ENCODE measurements at regions not wholly inside any gene's neighbourhood (a gene's known extent, or its start where the extent isn't known, plus 50 kb on each side); places are given as distances from the start of the nearest gene placed in this dataset.

DNA sequence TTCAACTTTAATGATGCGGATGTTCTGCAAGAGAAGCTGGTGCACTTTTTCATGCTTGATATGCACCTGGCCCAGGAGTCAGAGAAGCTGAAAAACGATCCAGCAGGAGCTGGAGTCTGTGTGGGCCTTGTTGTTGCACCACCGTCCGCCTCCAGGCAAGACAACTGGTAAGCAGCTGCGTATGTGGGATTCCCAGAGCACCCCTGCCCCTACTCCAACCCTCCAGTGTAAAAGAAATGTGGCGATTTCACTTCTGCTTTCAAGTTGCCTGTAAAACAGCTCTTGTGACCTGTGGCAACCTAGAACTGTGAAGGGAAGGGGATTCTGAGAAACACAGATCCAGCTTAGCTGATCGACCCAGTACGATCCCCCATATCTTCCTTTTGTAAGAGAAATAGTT lies 154.1 kb upstream of the PELI2 start:
- TF ChIP-seq, protein P1, sequence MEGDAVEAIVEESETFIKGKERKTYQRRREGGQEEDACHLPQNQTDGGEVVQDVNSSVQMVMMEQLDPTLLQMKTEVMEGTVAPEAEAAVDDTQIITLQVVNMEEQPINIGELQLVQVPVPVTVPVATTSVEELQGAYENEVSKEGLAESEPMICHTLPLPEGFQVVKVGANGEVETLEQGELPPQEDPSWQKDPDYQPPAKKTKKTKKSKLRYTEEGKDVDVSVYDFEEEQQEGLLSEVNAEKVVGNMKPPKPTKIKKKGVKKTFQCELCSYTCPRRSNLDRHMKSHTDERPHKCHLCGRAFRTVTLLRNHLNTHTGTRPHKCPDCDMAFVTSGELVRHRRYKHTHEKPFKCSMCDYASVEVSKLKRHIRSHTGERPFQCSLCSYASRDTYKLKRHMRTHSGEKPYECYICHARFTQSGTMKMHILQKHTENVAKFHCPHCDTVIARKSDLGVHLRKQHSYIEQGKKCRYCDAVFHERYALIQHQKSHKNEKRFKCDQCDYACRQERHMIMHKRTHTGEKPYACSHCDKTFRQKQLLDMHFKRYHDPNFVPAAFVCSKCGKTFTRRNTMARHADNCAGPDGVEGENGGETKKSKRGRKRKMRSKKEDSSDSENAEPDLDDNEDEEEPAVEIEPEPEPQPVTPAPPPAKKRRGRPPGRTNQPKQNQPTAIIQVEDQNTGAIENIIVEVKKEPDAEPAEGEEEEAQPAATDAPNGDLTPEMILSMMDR (IDR thresholded peaks at IDR 0.05; ENCODE audit: borderline replicate concordance, extremely low read depth, low read length, poor library complexity, severe bottlenecking) = no peak
- TF ChIP-seq EZH2 (IDR thresholded peaks at IDR 0.05; ENCODE audit: borderline replicate concordance, low read depth, low read length, severe bottlenecking) = no peak

All from DND-41 (cell line).